Effector memory CD4-positive, alpha-beta T cell (primary cell): ENCODE measurements at regions not wholly inside any gene's neighbourhood (a gene's known extent, or its start where the extent isn't known, plus 50 kb on each side); places are given as distances from the start of the nearest gene placed in this dataset.

Experiments used
- DNase-seq, 3 donors: peaks; one replicate each; pipeline ENCODE4 v3.0.0-alpha.2; 2020
- H3K27ac ChIP-seq: 2 replicates; pipeline ENCODE4 v1.7.0; 2013; ENCODE audit warnings: mild to moderate bottlenecking, low read length, moderate library complexity; ENCODE audit not compliant: insufficient read depth, poor library complexity, severe bottlenecking
- H3K27me3 ChIP-seq: replicated peaks from 2 replicates; pipeline ENCODE4 v1.7.0; 2013; ENCODE audit warnings: mild to moderate bottlenecking, low read length; ENCODE audit not compliant: insufficient read depth, control insufficient read depth, poor library complexity, severe bottlenecking
- H3K36me3 ChIP-seq: 2 replicates; pipeline ENCODE4 v1.7.0; 2013; ENCODE audit warnings: mild to moderate bottlenecking, low read length, moderate library complexity; ENCODE audit not compliant: control insufficient read depth, insufficient read depth
- H3K4me1 ChIP-seq: 2 replicates; pipeline ENCODE4 v1.7.0; 2013; ENCODE audit warnings: low read length, mild to moderate bottlenecking; ENCODE audit not compliant: control insufficient read depth, insufficient read depth, poor library complexity, severe bottlenecking
- H3K4me3 ChIP-seq: 2 replicates; pipeline ENCODE4 v1.7.0; 2013; ENCODE audit warnings: low read length, low read depth, mild to moderate bottlenecking; ENCODE audit not compliant: insufficient read depth, poor library complexity, severe bottlenecking
- H3K9me3 ChIP-seq: 2 replicates; pipeline ENCODE4 v1.7.0; 2013; ENCODE audit warnings: mild to moderate bottlenecking, low read length, moderate library complexity; ENCODE audit not compliant: control insufficient read depth

DNA sequence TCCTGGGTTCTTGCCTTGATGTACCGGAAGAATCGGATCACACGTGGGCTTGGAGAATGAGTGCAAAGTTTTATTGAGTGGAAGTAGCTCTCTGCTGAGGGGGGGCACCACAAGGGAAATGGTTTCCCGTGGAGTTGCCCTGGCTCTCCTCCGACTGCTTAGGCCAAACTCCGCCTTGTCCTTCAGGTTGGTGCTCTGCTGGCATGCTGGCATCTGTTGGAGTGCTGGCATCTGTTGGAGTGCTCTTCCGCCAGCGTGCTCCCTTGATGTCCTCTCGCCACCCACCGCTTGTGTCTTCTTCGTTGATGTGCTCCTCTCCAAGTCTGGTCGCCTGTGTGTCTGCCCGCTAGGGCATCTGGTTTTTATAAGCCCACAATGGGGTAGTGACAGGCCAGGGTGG lies 317.1 kb upstream of the HSF2 start:
- DNase-seq = no peak
- no peaks in the 10 kb centered on the region for H3K9me3 ChIP-seq
- H3K4me3 ChIP-seq = no peak overlapping the region
- H3K36me3 ChIP-seq = no peaks in the 10 kb centered on the region
- no peak overlapping the region for H3K27ac ChIP-seq
- no peaks in the 10 kb centered on the region for H3K4me1 ChIP-seq
- H3K27me3 ChIP-seq = no peaks in the 10 kb centered on the region

DNA sequence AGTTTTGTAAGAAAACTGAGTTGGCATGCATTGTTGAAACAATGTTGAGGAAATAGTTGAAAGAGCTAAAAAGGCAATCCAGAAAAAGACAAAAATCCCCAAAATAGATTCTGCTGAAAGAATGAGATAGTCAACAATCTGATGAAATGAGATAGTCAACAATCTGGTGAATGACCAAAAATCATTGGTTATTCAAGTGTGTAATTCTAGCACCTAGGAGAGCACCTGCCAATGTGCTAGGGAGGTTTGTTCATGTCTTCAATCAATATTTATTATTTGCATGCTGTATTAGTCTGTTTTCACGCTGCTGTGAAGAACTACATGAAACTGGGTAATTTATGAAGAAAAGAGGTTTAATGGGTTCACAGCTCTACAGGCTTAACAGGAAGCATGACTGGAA lies 307.1 kb upstream of the HSF2 start:
- Histone ChIP-seq H3K4me1 (no peaks in the 10 kb centered on the region), H3K27ac (no peak overlapping the region), H3K27me3 (no peaks in the 10 kb centered on the region), H3K36me3 (no peaks in the 10 kb centered on the region), H3K4me3 (no peak overlapping the region), H3K9me3 (no peaks in the 10 kb centered on the region)
- DNase-seq = no peak

DNA sequence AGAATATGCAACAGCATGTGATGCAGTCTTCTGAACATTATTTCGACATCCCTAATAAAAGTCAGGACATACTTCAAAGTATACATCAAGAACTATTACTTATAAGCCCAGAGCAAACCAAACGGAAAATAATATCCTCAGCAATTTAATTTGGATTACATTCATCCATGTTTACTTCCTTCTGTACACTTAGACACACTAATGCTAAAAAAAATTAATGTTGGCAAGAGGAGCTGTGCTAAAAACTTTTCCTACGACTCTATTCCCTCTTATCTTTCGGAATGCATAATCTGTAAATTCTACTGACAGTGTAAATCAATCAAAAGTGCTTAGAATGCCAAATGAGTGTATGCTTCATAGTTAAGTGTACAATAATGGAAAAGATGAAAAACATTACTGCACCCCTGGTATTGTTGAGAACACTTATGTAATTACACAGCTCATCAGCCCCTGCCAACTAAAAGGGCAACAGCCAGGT lies 301.2 kb upstream of the HSF2 start:
- H3K36me3 ChIP-seq = no peaks in the 10 kb centered on the region
- H3K4me3 ChIP-seq = no peak overlapping the region
- no peak for DNase-seq
- H3K4me1 ChIP-seq = no peaks in the 10 kb centered on the region
- no peaks in the 10 kb centered on the region for H3K27me3 ChIP-seq
- H3K27ac ChIP-seq = no peak overlapping the region
- H3K9me3 ChIP-seq = no peaks in the 10 kb centered on the region

DNA sequence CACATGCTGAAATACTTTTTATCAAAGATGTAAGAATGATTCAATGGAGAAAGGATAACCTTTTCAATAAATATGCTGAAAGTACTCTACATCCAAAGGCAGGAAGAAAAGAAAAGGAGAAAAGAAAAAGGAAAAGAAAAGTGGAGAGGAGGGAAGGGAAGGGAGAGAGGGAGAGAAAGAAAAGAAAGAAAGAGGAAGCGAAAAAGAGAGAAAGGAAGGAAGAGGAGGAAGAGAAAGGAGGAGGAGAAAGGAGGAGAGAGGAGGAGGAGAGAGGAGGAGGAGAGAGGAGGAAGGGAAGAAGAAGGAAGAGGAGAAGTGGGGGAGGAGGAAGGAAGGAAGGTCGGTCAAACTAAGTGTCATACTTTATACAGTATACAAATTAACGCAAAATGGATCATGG lies 297.4 kb upstream of the HSF2 start:
- no peak for DNase-seq
- no peaks in the 10 kb centered on the region for H3K27me3 ChIP-seq
- no peaks in the 10 kb centered on the region for H3K4me1 ChIP-seq
- no peaks in the 10 kb centered on the region for H3K9me3 ChIP-seq
- no peak overlapping the region for H3K4me3 ChIP-seq
- no peaks in the 10 kb centered on the region for H3K36me3 ChIP-seq
- no peak overlapping the region for H3K27ac ChIP-seq

DNA sequence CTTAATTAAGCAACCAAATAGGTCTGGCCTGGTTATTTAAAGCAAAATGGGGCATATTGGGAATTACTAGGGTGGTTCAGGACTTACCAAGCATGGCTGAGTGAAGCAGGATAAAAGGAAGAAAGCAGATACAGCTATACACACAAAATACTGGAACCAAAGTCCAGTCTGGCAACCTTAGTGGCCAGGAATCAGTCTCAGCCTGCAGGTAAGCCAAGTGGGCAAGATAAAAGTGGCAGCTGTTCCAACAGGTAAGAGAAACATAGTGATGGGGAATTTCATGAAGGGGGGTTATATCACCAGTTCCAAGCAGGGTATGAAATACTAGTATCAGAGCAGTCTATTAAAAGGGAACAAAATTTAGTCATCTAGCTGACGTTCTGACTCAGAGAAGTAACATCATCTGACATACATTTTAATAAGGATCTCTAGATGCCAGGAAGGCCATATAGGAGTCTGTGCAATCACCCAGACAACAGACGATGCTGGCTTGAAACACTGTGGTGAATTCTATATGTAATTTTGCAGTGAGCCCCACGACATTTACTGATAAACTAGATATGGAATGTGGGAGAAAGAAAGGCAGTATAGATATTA lies 292.1 kb upstream of the HSF2 start:
- Histone ChIP-seq H3K27ac (no peak overlapping the region), H3K9me3 (no peaks in the 10 kb centered on the region), H3K27me3 (no peaks in the 10 kb centered on the region), H3K4me1 (no peaks in the 10 kb centered on the region), H3K36me3 (no peaks in the 10 kb centered on the region), H3K4me3 (no peak overlapping the region)
- DNase-seq = no peak

DNA sequence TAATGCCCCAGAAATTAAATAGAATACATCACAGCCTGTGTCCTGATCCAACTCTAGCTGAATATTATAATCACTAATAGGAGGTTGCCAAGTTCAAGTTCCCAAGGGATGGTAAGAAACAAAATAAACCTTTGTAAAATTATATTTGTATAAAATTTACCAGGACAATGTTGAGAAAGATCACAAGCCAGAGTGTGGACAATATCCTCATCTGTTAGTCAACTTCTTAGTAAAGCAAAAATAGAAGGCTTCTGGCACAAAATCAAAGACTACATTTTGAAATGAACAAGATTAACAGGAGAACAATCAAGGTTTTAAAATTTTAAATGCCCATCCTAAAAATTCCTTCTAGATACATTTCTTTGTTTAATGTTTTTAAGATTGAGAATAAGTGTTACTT lies 290.4 kb upstream of the HSF2 start:
- no peak for DNase-seq
- H3K4me3 ChIP-seq = no peak overlapping the region
- no peaks in the 10 kb centered on the region for H3K36me3 ChIP-seq
- no peaks in the 10 kb centered on the region for H3K9me3 ChIP-seq
- H3K4me1 ChIP-seq = no peaks in the 10 kb centered on the region
- H3K27me3 ChIP-seq = no peaks in the 10 kb centered on the region
- no peak overlapping the region for H3K27ac ChIP-seq

DNA sequence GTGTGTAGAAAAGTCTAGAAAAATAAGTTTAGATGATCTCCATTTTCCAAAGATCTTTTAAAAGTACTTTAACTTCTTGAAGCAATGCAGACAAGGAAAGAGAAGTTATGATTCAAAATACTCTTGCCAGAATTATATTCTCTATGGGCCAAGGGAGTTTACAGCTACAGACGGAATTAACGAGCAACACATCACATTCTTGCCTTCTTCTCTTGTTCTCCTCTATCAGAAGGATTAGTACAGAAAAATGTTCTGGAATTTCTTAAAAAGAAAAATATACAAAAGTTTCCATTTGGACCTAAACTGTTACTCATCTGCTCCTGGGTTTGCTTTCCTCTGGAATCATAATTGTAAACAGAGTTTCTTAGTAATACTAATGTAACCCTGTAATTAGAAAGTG lies 284.7 kb upstream of the HSF2 start:
- Histone ChIP-seq H3K27ac (no peak overlapping the region), H3K36me3 (no peaks in the 10 kb centered on the region), H3K4me1 (no peaks in the 10 kb centered on the region), H3K27me3 (no peaks in the 10 kb centered on the region), H3K9me3 (no peaks in the 10 kb centered on the region), H3K4me3 (no peak overlapping the region)
- no peak for DNase-seq

DNA sequence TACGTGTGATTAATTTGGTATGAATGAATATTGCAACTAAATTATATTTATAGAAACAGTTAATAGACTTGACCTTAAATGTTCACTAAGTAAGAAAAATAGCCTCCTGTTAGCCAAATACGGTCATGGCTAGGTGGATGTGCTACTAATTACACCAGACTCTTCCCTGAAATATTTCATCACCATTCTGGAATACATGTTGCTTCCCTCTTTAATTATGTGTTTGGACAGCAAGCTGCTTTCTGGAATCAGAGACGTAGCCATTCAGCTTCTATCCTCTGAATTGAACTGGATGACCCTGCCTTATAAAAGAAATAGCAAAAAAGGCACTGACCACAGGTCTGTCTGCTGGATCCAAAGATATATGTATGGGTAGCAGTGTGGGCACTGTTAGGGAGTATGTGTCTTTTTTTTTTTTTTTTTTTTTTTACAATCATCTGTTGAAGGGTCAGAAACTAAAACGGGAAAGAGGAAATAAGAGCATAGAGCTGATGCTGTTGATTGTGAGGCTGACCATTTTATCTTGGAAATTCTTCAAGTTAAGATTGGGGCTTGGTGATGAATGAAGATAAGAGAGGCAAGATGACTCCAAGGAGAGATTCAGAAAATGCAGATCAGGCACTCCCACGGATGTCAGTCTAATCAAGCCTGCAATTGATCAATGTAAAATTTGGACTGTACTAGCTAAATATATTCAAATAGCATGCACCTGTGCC lies 283.2 kb upstream of the HSF2 start:
- Histone ChIP-seq H3K27ac (no peak overlapping the region), H3K36me3 (no peaks in the 10 kb centered on the region), H3K27me3 (no peaks in the 10 kb centered on the region), H3K9me3 (no peaks in the 10 kb centered on the region), H3K4me1 (no peaks in the 10 kb centered on the region), H3K4me3 (no peak overlapping the region)
- DNase-seq = no peak

DNA sequence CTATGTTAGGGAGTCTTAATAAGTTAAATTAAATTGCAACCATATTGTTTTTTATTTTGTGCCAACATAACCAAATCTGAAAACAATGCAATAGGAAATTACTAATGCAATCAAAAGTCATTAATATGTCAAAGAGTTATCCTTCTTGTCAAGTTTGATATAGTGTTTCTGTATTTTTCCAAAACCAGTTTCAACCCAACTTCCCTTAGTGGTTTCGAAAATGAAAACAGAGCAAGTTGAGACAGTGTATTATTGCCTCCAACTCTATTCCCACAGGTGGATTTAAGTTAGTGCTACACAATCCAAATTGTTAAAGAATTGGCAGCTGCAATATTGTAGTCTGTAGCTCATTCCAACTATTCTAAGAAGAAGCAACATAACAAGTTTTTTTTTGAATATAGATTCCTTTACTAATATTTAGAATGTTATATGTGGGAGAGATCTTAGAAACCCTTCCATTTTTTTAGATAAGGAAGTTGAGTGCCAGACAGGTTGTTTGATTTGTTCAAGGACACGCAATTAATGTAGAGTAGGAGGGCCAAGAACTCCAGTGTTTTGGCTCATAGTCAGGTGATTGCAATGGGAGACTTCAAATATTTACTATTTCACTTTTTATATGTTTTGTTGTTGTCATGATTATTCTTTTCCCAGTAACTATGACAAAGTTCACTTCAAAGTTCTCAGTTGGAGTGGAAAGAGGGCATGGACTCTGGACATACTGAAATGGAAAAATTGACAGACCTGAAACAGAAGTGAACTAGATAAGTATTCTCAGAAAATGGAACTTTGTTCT lies 282.4 kb upstream of the HSF2 start:
- H3K4me1 ChIP-seq = no peaks in the 10 kb centered on the region
- H3K9me3 ChIP-seq = no peaks in the 10 kb centered on the region
- H3K4me3 ChIP-seq = no peak overlapping the region
- H3K27ac ChIP-seq = no peak overlapping the region
- no peaks in the 10 kb centered on the region for H3K36me3 ChIP-seq
- no peaks in the 10 kb centered on the region for H3K27me3 ChIP-seq
- no peak for DNase-seq

DNA sequence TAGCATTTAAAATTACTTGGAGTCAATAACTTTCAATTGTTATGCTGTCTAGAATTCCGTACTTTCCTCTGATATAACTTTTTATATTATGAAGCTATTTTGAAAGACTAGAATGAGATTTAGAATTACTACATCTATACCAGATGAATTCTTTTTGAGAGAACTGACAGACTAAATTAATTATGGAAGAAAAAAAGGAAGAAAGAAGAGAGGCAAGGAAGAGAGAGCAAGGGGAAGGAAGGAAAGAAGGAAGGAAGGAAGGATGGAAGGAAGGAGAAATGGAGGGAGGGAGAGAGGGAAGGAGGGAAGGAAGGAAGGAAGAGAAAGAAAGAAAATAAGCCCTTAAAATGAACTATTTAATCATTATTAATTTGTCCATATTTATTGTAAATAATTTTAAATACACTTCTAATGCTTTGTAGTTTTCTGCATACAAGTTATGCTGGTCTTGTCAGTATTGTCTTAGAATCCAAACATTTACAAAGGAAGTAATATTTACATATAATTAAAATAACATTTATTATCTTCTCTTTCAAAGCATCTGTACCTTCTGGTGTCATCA lies 280.4 kb upstream of the HSF2 start:
- H3K27ac ChIP-seq = no peak overlapping the region
- no peaks in the 10 kb centered on the region for H3K27me3 ChIP-seq
- no peak overlapping the region for H3K4me3 ChIP-seq
- no peaks in the 10 kb centered on the region for H3K36me3 ChIP-seq
- H3K4me1 ChIP-seq = no peaks in the 10 kb centered on the region
- no peak for DNase-seq
- H3K9me3 ChIP-seq = no peaks in the 10 kb centered on the region
